H1 (cell line): ENCODE measurements at regions not wholly inside any gene's neighbourhood (a gene's known extent, or its start where the extent isn't known, plus 50 kb on each side); places are given as distances from the start of the nearest gene placed in this dataset.
"Not testable (repeated sequence)": the region's sequence is repeated elsewhere in the genome, so short reads cannot be mapped to it uniquely, and the experiment has no call there.

ENCODE experiments used
- CTCF ChIA-PET: fragments of 300-600 bp; sonication (Branson Sonifier 250); formaldehyde crosslinking; loops from one replicate; lab custom pipeline; 2021; ENCODE audit not compliant: partially characterized antibody; lab: Charles Lee
- POLR2A ChIA-PET: fragments of 300-600 bp; sonication (Branson Sonifier 250); formaldehyde crosslinking; loops from one replicate; lab custom pipeline; 2021; ENCODE audit warnings: inconsistent platforms; ENCODE audit not compliant: partially characterized antibody; lab: Charles Lee
- DNase-seq, 2 experiments: peaks; one replicate each; pipeline versions ENCODE4 v3.0.0 to v3.0.0-alpha.2; 2010 to 2022; ENCODE audit warnings: low spot score in 2 of 2, low read depth in 1 of 2, mixed read lengths in 1 of 2
- FAIRE-seq: peaks from 2 replicates; lab custom pipeline; 2011; peaks lifted over from hg19 to GRCh38; lab: Jason Lieb, UNC
- H2AFZ ChIP-seq: 2 replicates; pipeline ENCODE4 v1.8.1; 2012; ENCODE audit warnings: low read length, inconsistent platforms
- H2AK5ac ChIP-seq: 2 replicates; pipeline ENCODE4 v1.6.1; 2013; ENCODE audit warnings: low read depth, low read length
- H2BK120ac ChIP-seq: replicated peaks from 2 replicates; pipeline ENCODE3; 2013; ENCODE audit warnings: low read depth, low read length, inconsistent platforms
- H2BK12ac ChIP-seq: 2 replicates; pipeline ENCODE4 v1.6.1; 2013; ENCODE audit warnings: low read depth, low read length
- H2BK15ac ChIP-seq: 2 replicates; pipeline ENCODE4 v1.6.1; 2013; ENCODE audit warnings: low read length
- H2BK20ac ChIP-seq: 2 replicates; pipeline ENCODE4 v1.6.1; 2013; ENCODE audit warnings: low read length
- H2BK5ac ChIP-seq: 2 replicates; pipeline ENCODE4 v1.6.1; 2013; ENCODE audit warnings: low read depth, low read length
- H3K14ac ChIP-seq: 2 replicates; pipeline ENCODE4 v1.6.1; 2013; ENCODE audit warnings: inconsistent platforms; ENCODE audit not compliant: insufficient read length
- H3K18ac ChIP-seq: 2 replicates; pipeline ENCODE4 v1.6.1; 2013; ENCODE audit warnings: low read length; ENCODE audit errors: extremely low read depth
- H3K23ac ChIP-seq: 2 replicates; pipeline ENCODE4 v1.6.1; 2013; ENCODE audit warnings: inconsistent platforms; ENCODE audit not compliant: insufficient read length
- H3K23me2 ChIP-seq: 2 replicates; pipeline ENCODE4 v1.6.1; 2013; ENCODE audit warnings: low read depth, low read length
- H3K27ac ChIP-seq: 2 replicates; pipeline ENCODE4 v1.6.1; 2011; ENCODE audit warnings: low read depth, low read length, inconsistent platforms
- H3K27me3 ChIP-seq, 4 experiments: replicated peaks in 1 of 4; 1 replicate in 1 of 4; 2 replicates in 3 of 4; pipeline versions ENCODE4 v1.6.1 to v1.8.1; 2011 to 2013; ENCODE audit warnings: low read length in 3 of 4, mild to moderate bottlenecking in 3 of 4, inconsistent platforms in 2 of 4, mixed read lengths in 2 of 4, moderate library complexity in 1 of 4; ENCODE audit not compliant: control insufficient read depth in 3 of 4, insufficient read depth in 3 of 4; ENCODE audit errors: extremely low read depth in 1 of 4
- H3K36me3 ChIP-seq, 4 experiments: 2 replicates each; pipeline versions ENCODE4 v1.6.1 to v1.8.1; 2011 to 2013; ENCODE audit warnings: mild to moderate bottlenecking in 4 of 4, low read length in 3 of 4, moderate library complexity in 2 of 4, control low read depth in 1 of 4, inconsistent platforms in 1 of 4; ENCODE audit not compliant: insufficient read depth in 4 of 4, control insufficient read depth in 2 of 4
- H3K4ac ChIP-seq: replicated peaks from 2 replicates; pipeline ENCODE3; 2013; ENCODE audit warnings: low read length, low read depth, mixed read lengths, inconsistent platforms; ENCODE audit not compliant: insufficient read length
- H3K4me1 ChIP-seq, 4 experiments: replicated peaks in 1 of 4; 1 replicate in 1 of 4; 2 replicates in 3 of 4; pipeline versions ENCODE4 v1.6.1 to v1.8.1; 2011 to 2013; ENCODE audit warnings: low read length in 3 of 4, inconsistent platforms in 2 of 4, mixed read lengths in 1 of 4; ENCODE audit not compliant: insufficient read depth in 4 of 4, control insufficient read depth in 3 of 4
- H3K4me2 ChIP-seq, 2 experiments: 2 replicates each; pipeline versions ENCODE4 v1.6.1 to v1.8.1; 2011 to 2013; ENCODE audit warnings: low read depth in 2 of 2, low read length in 2 of 2, control low read depth in 1 of 2, inconsistent platforms in 1 of 2, mild to moderate bottlenecking in 1 of 2; ENCODE audit not compliant: insufficient read depth in 1 of 2
- H3K4me3 ChIP-seq, 4 experiments: fragments of 200-600, 300-600 bp in 1 of 4; sonication (generic), shearing (Covaris generic), sonication (Bioruptor Twin) in 1 of 4; 2 replicates each; pipeline versions ENCODE4 v1.5.1 to v1.8.1; 2011 to 2016; ENCODE audit warnings: low read length in 4 of 4, low read depth in 3 of 4, control low read depth in 2 of 4, inconsistent platforms in 2 of 4, mild to moderate bottlenecking in 2 of 4, mixed read lengths in 1 of 4, moderate library complexity in 1 of 4; ENCODE audit not compliant: insufficient read depth in 2 of 4; ENCODE audit errors: extremely low read depth in 1 of 4
- H3K56ac ChIP-seq: replicated peaks from 2 replicates; pipeline ENCODE3; 2013; ENCODE audit warnings: low read depth, mild to moderate bottlenecking, mixed read lengths, low read length, inconsistent platforms; ENCODE audit not compliant: insufficient read length
- H3K79me1 ChIP-seq: 2 replicates; pipeline ENCODE4 v1.6.1; 2013; ENCODE audit warnings: low read depth, low read length, control low read depth
- H3K79me2 ChIP-seq, 2 experiments: 2 replicates each; pipeline versions ENCODE4 v1.6.1 to v1.8.1; 2012 to 2013; ENCODE audit warnings: low read length in 2 of 2, mild to moderate bottlenecking in 2 of 2, inconsistent platforms in 1 of 2; ENCODE audit not compliant: insufficient read depth in 2 of 2, control insufficient read depth in 1 of 2
- H3K9ac ChIP-seq, 4 experiments: replicated peaks in 1 of 4; 1 replicate in 1 of 4; 2 replicates in 3 of 4; pipeline versions ENCODE4 v1.6.1 to v1.8.1; 2011 to 2013; ENCODE audit warnings: low read depth in 3 of 4, low read length in 3 of 4, control low read depth in 2 of 4, mild to moderate bottlenecking in 2 of 4, moderate library complexity in 2 of 4, inconsistent platforms in 1 of 4; ENCODE audit errors: extremely low read depth in 1 of 4
- H3K9me3 ChIP-seq, 2 experiments: 2 replicates each; pipeline versions ENCODE4 v1.6.1 to v1.8.1; 2012 to 2013; ENCODE audit warnings: mild to moderate bottlenecking in 2 of 2, moderate library complexity in 2 of 2, control low read depth in 1 of 2, inconsistent platforms in 1 of 2, low read depth in 1 of 2, low read length in 1 of 2, mixed read lengths in 1 of 2; ENCODE audit not compliant: insufficient read depth in 2 of 2
- H4K20me1 ChIP-seq, 2 experiments: replicated peaks in 1 of 2; 2 replicates each; pipeline versions ENCODE3 to v1.8.1; 2011 to 2013; ENCODE audit warnings: inconsistent platforms in 2 of 2, low read length in 2 of 2, mild to moderate bottlenecking in 1 of 2; ENCODE audit not compliant: insufficient read depth in 2 of 2, control insufficient read depth in 1 of 2
- H4K5ac ChIP-seq: 2 replicates; pipeline ENCODE4 v1.6.1; 2013; ENCODE audit warnings: low read length, low read depth, mixed read lengths, inconsistent platforms; ENCODE audit not compliant: insufficient read length
- H4K8ac ChIP-seq: 2 replicates; pipeline ENCODE4 v1.8.0; 2013; ENCODE audit warnings: mild to moderate bottlenecking, moderate library complexity, low read length, inconsistent platforms; ENCODE audit not compliant: insufficient read depth; ENCODE audit errors: extremely low read depth
- H4K91ac ChIP-seq: replicated peaks from 2 replicates; pipeline ENCODE3; 2013; ENCODE audit warnings: low read length, mixed read lengths, inconsistent platforms; ENCODE audit not compliant: insufficient read length
- WGBS, 2 experiments: shearing (Covaris generic) in 1 of 2; methylation state at CpG; one replicate each; pipeline versions ENCODE4 v1.1.6 to v1.1.7; 2013 to 2015; ENCODE audit warnings: low lambda C conversion rate in 2 of 2, mixed read lengths in 2 of 2, inconsistent platforms in 1 of 2, low coverage in 1 of 2, missing lambda C conversion rate in 1 of 2; ENCODE audit not compliant: insufficient replicate concordance in 2 of 2, insufficient coverage in 1 of 2, insufficient read length in 1 of 2; ENCODE audit errors: extremely low coverage in 1 of 2, missing lambda C conversion rate in 1 of 2; 5-methylcytosine and 5-hydroxymethylcytosine counted together

- H3K79me2 ChIP-seq, H2BK20ac ChIP-seq, H2BK120ac ChIP-seq, H3K4me2 ChIP-seq, H3K27ac ChIP-seq, POLR2A ChIA-PET, H2BK12ac ChIP-seq, H3K23ac ChIP-seq, H3K14ac ChIP-seq, H3K4me3 ChIP-seq, H3K4ac ChIP-seq, CTCF ChIA-PET, H3K27me3 ChIP-seq, FAIRE-seq, H3K79me1 ChIP-seq, H2AK5ac ChIP-seq, H3K23me2 ChIP-seq, H2BK5ac ChIP-seq, H3K56ac ChIP-seq, H4K91ac ChIP-seq, DNase-seq, H3K9ac ChIP-seq, H3K36me3 ChIP-seq, H4K20me1 ChIP-seq, H2AFZ ChIP-seq, H3K9me3 ChIP-seq, H2BK15ac ChIP-seq, H3K4me1 ChIP-seq, H3K18ac ChIP-seq, H4K5ac ChIP-seq, H4K8ac ChIP-seq: not testable (repeated sequence)
- 95% methylated on average over 16 of the region's 17 CpGs; no CpG with 5 or more reads in 1 of the 2 experiments for WGBS, 2 experiments
These were observed 62.6 kb upstream of the GOLGA8Q start for GRCh38 chr15:30489237-30489636.

GRCh38 chr15:30490334-30490733 is 61.5 kb upstream of the GOLGA8Q start:
- H4K5ac ChIP-seq, H2BK15ac ChIP-seq, POLR2A ChIA-PET, DNase-seq, H3K27ac ChIP-seq, H3K23me2 ChIP-seq, H2AK5ac ChIP-seq, H3K27me3 ChIP-seq, H3K79me2 ChIP-seq, H3K4me3 ChIP-seq, H3K18ac ChIP-seq, H3K4me2 ChIP-seq, H3K9ac ChIP-seq, FAIRE-seq, H3K9me3 ChIP-seq, H2BK20ac ChIP-seq, H3K56ac ChIP-seq, H2BK5ac ChIP-seq, H3K79me1 ChIP-seq, H3K4me1 ChIP-seq, H4K91ac ChIP-seq, H2BK120ac ChIP-seq, H2AFZ ChIP-seq, H3K36me3 ChIP-seq, H4K20me1 ChIP-seq, H2BK12ac ChIP-seq, H4K8ac ChIP-seq, CTCF ChIA-PET, H3K23ac ChIP-seq, H3K14ac ChIP-seq, H3K4ac ChIP-seq: not testable (repeated sequence)
- 83% methylated on average over 1 of the region's 1 CpG; no CpG with 5 or more reads in 1 of the 2 experiments for WGBS, 2 experiments
